ENCODE measurements at regions not wholly inside any gene's neighbourhood (a gene's known extent, or its start where the extent isn't known, plus 50 kb on each side); places are given as distances from the start of the nearest gene placed in this dataset.

GRCh38 chr6:85026021-85026420 is 261.6 kb upstream of the TBX18 start:
- H3K27me3 ChIP-seq: no peaks in the 10 kb centered on the region
- no peak for DNase-seq
- no peaks in the 10 kb centered on the region for H3K36me3 ChIP-seq (replicated peaks in 1 of 2)
- TF ChIP-seq POLR2A (IDR thresholded peaks at IDR 0.05): no peak
- TF ChIP-seq, protein P1, sequence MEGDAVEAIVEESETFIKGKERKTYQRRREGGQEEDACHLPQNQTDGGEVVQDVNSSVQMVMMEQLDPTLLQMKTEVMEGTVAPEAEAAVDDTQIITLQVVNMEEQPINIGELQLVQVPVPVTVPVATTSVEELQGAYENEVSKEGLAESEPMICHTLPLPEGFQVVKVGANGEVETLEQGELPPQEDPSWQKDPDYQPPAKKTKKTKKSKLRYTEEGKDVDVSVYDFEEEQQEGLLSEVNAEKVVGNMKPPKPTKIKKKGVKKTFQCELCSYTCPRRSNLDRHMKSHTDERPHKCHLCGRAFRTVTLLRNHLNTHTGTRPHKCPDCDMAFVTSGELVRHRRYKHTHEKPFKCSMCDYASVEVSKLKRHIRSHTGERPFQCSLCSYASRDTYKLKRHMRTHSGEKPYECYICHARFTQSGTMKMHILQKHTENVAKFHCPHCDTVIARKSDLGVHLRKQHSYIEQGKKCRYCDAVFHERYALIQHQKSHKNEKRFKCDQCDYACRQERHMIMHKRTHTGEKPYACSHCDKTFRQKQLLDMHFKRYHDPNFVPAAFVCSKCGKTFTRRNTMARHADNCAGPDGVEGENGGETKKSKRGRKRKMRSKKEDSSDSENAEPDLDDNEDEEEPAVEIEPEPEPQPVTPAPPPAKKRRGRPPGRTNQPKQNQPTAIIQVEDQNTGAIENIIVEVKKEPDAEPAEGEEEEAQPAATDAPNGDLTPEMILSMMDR (IDR thresholded peaks at IDR 0.05): no peak
- no peak overlapping the region for H3K27ac ChIP-seq
- no peak overlapping the region for H3K4me3 ChIP-seq
- 55 to 80% (median 65%) methylated on average over 2 of the region's 2 CpGs for WGBS, 4 donors
- H3K4me1 ChIP-seq (replicated peaks in 1 of 2): no peaks in the 10 kb centered on the region
- no peaks in the 10 kb centered on the region for H3K9me3 ChIP-seq (replicated peaks in 1 of 3)
- intact Hi-C loops (cut with DNase I): no loop called here

- DNase-seq: no peak
- no peak for TF ChIP-seq POLR2A (IDR thresholded peaks at IDR 0.05)
- TF ChIP-seq, protein P1 (IDR thresholded peaks at IDR 0.05): no peak
- intact Hi-C loops (cut with DNase I): no loop called here
- H3K9me3 ChIP-seq (replicated peaks in 1 of 3): no peaks in the 10 kb centered on the region
- H3K27me3 ChIP-seq: no peaks in the 10 kb centered on the region
- H3K4me3 ChIP-seq: no peak overlapping the region
- no peaks in the 10 kb centered on the region for H3K36me3 ChIP-seq (replicated peaks in 1 of 2)
- no peaks in the 10 kb centered on the region for H3K4me1 ChIP-seq (replicated peaks in 1 of 2)
- 52 to 72% (median 56%) methylated on average over 2 of the region's 2 CpGs for WGBS, 4 donors
- H3K27ac ChIP-seq: no peak overlapping the region
Measured at GRCh38 chr6:85023721-85024120, 259.3 kb upstream of the TBX18 start.

GRCh38 chr6:85017352-85017751 is 253.0 kb upstream of the TBX18 start:
- Histone ChIP-seq H3K4me1 (replicated peaks in 1 of 2) (no peaks in the 10 kb centered on the region), H3K4me3 (no peak overlapping the region), H3K9me3 (replicated peaks in 1 of 3) (no peaks in the 10 kb centered on the region), H3K27ac (no peak overlapping the region), H3K36me3 (replicated peaks in 1 of 2) (no peaks in the 10 kb centered on the region), H3K27me3 (no peaks in the 10 kb centered on the region)
- TF ChIP-seq, protein P1 (IDR thresholded peaks at IDR 0.05): no peak
- TF ChIP-seq POLR2A (IDR thresholded peaks at IDR 0.05): no peak
- intact Hi-C loops (cut with DNase I): no loop called here
- no peak for DNase-seq
- 69 to 94% (median 78%) methylated on average over 1 of the region's 1 CpG for WGBS, 4 donors

DNA sequence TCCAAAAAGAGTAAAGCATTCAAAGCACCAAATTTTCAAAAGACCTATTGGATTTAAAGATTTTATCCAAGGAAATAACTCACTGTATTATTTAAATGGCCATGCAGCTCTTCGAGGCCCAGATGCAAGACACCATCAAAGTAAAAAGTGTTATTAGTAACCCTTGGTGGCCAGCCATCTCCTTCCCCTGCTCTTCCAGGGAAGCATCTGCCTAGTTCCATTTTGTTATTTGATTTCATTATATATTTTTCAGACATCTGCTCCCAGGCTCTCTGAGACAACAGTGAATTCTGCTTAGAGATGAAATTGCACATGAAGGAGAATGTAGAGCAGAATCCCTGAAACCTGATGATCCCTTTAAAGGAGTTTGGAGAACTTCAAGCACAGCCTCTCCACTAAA is 252.3 kb upstream of the TBX18 start:
- TF ChIP-seq, protein P1 (IDR thresholded peaks at IDR 0.05): no peak
- no peak for TF ChIP-seq POLR2A (IDR thresholded peaks at IDR 0.05)
- Histone ChIP-seq H3K36me3 (replicated peaks in 1 of 2) (no peaks in the 10 kb centered on the region), H3K27me3 (no peaks in the 10 kb centered on the region), H3K4me1 (replicated peaks in 1 of 2) (no peaks in the 10 kb centered on the region), H3K9me3 (replicated peaks in 1 of 3) (no peaks in the 10 kb centered on the region), H3K27ac (no peak overlapping the region), H3K4me3 (no peak overlapping the region)
- WGBS, 4 donors: 68 to 74% (median 71%) methylated on average over 1 of the region's 1 CpG
- DNase-seq: no peak
- intact Hi-C loops (cut with DNase I): no loop called here
